Stimulated activated CD4-positive, alpha-beta T cell treated with anti-CD3 and anti-CD28 coated beads, TNF-alpha, amount 100 ng/mL, for 48 hours (primary cell): ENCODE measurements at regions not wholly inside any gene's neighbourhood (a gene's known extent, or its start where the extent isn't known, plus 50 kb on each side); places are given as distances from the start of the nearest gene placed in this dataset.

Experiments
- DNase-seq, 3 donors: peaks; one replicate each; pipeline ENCODE4 v3.0.0-alpha.2; 2020; ENCODE audit warnings: low read depth in 3 of 3

DNA sequence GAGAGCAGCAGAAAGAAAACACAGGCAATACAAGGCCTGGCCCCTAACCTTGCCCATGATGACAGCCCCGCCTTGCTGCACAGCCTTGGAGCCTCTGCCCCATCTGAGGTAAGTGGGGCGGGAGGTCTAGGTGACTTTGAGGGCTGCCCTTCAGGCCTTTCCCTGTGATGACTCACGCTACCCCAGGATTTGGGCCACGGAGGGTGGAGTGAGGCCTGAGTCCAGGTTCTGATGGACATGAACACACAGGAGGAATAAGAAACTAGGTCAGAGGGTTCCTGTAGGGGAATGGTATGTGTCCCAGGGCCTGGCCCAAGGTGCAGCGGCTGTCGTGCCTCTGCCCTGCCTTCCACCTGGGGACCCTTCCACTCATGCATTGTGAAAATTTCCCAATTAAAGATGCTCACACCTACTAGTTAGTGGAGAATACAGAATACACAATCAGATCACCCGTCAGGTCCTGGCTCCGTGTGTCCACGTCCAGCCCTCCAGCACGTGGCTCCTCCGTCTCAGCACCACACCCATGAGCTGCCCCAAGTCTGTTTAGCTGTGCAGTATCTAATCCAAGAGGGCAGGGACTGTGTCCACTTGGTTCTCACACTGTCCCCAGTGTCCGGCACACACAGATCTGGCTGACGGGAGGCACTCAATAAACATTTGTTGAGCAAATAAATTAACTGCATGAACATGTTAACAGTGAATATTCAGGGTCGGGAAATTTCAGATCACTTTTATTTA is 111.0 kb downstream of the CHST1 start:
- DNase-seq, result no peak

DNA sequence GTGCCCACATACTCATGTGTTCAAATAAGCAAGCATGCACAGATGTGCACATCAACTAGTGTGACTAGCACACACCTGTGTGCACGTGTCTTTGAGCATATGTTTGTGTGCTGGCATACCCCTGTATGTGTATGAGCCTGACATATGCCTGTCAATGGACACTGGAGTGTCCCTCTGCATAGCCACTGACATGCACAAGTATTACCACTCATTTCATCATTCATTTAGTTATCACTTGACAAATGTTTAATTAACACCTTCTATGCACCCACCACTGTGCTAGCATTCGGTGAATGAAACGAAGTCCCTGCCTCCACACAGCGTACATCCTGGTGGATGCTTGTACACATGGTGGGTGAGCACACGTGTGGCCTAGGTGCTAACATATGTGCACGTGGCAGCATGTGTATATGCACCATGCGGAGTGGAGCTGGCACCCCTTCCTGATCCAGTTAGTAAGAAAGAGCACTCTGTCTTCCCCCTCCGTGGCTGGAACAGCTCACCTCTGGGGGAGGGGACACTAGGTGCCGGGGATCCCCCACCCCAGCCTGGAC is 112.0 kb downstream of the CHST1 start:
- DNase-seq, result no peak

DNA sequence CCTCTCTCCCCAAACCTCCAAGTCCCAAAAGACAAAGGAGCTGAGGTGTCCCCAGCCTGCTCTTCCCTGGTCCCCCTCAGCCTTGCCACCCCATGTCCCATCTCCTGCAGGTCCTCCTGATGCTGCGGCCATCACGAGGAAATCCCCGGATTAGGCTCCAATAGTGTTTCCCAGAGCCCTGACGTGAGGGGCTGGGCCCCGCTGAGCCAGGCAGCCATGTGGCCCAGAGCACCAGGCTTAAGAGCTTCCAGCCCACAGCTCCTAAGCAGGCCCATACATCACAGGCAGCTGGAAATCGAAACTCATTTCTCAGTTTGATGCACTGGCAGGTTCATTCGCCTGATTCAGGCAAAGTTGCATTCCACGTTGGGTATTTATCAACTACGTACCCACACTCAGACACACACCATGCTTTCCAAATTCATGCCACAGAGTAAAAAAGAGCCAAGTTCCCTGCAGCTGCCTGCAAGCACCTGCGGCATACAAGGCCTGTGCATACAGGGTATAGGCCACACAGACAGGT is 114.2 kb downstream of the CHST1 start:
- no peak for DNase-seq

DNA sequence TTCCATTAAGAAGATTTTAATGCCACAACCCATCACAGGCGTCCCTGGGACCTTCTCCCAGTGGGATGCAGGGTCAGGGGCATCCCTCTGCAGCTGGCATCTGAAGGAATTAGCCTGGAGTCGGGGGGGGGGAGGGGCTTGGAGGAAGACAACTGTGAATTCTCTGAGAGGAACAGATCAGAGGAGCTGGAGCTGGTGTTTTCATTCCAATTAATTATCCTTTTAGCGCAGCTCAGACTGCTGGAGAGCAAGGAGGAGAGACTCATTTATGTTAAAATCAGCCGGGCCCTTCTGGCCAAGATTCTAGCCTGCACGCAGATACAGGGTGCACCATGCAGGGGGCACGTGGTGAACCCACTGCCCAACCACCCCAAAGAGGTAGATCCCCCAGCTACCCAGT is 116.2 kb downstream of the CHST1 start:
- no peak for DNase-seq

DNA sequence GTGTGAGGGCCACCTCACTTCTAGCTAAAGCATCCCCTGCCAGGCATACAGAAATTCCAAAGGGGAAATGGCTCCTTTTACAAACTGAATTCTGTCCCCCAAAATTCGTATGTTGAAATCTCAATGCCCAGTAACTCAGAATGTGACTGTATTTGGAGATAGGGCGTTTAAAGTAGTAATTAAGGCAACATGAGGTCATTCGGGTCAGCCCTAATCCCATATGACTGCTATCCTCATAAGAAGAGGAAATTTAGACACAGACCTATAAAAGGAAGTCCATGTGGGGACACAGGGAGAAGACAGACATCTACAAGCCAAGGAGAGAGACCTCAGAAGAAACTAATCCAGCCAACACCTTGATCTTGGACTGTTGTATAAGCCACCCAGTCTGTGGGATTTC is 119.1 kb downstream of the CHST1 start:
- no peak for DNase-seq

DNA sequence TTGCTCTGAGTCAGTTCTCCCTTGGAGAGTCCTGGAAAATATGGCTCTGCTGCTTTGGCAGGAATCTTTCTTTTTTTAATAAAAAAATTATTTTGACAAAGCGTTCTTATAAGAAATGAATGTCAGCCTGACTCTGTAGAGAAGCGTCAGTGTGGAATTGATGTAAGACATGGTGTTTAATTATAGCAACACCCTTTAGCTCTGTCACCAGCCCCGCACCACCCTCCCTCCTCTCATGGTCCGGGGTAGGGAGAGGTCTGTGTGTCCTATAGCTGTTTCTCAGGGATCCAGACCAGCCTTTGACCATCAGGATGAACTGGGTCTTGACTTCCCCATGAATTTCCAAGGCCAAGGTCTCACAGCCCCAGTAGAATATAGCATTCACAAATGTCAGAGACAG is 120.6 kb downstream of the CHST1 start:
- DNase-seq, result no peak

DNA sequence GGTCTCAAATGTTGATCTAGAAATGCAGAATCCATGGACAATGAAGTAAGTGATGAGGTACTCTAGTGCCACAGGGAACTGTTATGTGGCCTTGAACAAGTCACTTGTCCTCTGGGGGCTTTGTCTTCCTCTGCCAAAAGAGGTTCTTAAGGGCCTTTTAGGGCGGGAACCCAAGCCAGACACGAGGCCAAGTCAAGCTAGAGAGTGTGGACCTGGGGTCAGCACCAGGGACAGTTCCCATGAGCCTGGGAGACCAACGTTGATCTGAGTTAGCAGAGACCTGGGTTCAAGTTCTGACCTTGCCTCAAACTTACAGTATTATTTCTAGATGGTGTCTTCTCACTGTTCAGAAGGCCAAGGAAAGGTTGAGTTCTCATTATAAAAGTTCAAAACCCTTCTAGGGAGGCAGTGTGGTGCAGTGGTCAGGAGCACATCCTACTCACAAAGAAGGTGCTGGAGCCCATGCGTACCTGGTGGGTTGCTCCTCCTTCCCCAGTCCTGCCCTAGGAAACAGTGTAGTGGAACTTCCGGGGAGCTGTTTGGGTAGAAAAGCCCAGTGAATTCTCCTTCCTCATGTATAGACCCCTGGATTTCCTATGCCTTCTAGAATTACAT is 121.5 kb downstream of the CHST1 start:
- no peak for DNase-seq

DNA sequence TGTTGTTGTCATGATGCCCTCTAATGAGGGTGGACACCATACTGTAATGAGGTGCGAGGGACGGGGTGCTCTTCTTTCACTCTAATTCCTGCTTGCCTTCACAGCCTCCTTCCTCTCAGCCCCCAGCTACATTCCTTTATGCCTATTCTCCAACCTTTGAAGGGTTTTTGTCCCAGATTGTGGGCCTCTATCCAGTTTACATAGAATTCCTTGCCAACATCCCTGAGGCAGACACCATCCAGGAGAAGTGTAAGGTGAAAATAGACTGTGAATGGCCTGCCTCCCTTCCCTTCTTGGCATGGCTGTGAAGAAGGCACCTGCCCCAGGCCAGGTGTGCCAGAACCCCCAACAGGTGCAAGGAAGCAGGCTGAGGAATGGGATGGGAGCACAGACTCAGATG is 122.3 kb downstream of the CHST1 start:
- DNase-seq, result no peak

DNA sequence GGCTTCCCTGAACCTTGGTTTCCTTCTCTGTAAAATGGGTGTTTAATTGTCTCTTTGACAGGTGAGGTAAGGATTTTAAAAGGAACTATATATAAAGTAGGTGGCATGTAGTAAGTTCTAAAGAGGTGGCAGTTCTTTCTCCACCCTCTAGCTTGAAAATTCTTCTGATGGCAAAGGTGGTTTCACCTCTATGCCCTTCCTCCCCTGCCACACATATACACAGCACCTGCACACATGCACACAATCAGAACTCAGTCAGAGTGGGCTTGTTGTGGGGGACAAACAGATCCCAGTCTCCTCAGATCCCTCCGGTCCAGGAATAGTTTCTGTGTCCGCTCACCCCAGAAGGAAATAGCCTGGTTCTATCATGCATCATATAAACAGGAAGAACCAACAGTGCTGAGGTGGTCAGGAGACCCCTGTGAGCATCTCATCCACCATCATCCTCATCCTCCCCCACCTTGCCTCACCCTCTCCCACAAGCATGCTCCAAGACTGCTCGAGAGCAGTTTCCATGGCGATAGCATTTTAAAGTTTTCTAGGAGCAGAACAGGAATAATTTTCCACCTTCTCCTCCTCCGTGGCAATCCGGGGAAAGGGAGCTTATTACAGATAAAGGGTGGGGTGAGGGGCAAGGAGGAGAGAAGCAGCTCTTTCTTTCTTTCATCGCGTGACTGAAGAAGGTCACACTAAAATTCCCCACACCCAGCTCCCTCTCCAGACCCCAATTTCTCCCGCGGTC is 123.6 kb downstream of the CHST1 start:
- no peak for DNase-seq

DNA sequence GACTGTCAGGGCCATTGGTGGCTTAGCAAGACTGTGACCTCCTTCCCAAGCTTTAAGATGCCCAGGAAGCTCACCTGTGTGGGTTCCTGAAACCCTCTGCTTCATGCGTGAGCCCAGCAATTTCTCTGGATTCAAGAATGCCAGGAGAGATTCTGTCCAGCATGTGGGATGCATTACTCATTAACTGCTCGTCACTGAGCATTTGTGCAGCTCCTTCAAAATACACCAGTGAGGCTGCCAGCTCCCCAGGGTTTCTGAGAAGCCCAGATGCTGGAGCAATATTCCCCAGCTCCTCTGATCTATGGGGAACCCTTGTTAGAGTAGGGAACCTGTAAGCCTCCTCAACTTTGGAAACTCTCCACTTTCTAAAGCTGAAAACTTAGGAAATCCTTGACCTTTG is 126.5 kb downstream of the CHST1 start:
- no peak for DNase-seq

DNA sequence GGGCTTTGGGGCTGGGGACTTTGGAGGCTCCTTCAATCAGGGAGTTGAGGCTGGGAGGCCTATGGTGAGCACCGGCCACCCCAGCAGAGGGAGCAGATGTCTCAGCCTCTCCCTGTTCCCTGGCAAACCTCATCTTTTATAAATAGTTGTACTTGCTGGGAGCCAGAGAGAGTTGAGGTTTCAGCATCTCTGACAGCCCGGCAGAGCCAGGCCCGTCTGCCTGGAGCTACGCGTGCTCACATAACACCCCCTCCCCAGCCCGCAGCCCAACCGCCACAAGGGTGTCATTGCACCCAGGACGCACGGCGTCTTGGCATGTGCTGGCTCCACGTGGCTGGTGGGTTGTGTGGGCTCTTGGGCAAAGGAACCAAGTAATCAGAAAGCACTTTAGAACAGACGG is 127.1 kb downstream of the CHST1 start:
- DNase-seq, result no peak

DNA sequence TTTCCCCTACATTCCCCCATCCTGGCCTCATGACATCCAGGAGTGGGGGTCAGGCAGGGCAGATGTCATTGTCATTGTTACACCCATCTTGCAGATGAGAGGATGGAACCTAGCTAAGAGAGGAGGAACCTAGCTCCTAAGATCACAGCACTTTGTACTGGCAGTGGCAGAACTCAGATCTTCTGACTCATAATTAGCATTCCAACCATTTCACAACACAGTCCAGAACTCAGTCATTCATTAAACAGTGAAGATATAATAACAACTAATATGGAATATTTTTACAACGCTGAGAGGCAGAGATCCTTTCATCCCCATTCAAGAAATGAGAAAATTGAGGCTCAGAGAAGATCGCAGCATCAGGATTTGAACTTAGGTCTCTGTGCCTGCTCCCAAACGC is 127.8 kb downstream of the CHST1 start:
- DNase-seq, result no peak

DNA sequence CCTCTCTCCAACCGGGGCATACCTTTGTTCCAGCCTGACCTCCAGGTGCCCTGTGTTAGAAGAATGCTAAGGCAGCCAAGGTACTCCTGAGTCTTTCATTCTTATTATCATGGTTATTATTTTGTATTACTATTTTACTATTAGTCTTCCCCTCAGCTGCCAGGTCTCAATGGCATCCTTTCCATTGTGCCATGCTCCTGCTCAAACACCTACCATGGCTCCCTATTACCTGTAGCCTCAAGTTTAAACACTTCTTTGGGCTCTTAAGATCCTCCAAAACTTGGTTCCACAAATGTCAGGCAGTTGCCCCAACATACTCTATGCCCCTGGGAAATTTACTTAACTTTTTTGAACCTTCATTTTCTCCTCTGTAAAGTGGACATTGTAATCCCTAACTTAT is 130.4 kb downstream of the CHST1 start:
- no peak for DNase-seq

DNA sequence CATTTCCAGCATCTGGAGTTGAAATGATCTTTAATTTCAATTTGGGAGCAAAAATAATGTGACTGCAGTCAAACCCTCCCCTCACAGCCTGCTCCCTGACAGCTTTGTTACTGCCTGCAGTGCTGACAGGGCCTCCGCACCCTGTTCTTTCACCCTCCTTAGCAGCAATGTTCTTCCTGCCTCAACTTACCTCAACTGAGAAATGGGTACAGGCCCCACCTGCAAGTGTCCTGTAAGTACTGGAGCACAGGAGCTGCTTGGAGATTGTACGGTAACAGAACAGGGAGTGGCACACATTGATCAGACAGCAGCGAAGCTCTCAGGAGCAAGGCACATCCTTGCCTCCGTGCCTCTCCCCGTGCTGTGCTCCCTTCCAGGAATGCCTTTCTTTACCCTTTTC is 131.3 kb downstream of the CHST1 start:
- no peak for DNase-seq

DNA sequence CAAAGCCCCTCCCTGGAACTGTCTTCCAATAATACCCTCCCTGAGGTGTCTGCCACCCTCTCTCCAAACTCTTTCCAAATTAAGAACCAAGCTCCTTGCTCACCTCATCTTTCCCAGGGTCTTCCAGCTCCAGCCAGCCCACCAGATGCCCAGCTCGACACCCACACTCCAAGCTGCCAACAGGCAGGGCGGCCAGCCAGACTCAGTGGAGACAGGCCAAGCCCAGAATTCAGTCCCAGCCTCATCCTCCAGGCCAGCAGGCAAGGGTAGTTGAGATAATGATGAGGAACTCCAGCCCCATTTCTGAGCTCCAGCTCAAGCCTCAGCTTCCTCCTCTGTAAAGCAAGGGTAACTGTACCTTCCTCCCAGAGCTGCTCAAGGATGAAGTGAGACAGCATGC is 132.9 kb downstream of the CHST1 start:
- DNase-seq, result no peak

DNA sequence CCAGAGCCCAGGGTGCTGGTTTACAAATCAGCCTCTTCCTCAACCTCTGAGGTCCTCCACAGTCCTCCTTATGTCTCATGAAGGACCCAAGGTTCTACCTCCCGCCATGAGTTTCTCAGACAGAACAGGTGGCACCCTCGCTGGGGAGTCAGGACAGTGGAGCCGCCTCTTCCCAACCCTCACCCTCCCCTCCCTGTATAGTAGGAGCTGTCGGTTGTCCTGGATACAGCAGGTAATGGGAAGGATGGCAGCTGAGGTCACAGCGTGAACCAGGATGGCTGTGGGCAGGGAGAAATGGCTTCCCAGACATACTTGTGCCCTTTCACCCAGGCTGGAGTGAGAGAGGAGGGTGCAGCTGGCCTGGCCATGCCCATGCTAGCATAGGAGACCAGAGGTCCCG is 134.6 kb downstream of the CHST1 start:
- DNase-seq, result no peak

DNA sequence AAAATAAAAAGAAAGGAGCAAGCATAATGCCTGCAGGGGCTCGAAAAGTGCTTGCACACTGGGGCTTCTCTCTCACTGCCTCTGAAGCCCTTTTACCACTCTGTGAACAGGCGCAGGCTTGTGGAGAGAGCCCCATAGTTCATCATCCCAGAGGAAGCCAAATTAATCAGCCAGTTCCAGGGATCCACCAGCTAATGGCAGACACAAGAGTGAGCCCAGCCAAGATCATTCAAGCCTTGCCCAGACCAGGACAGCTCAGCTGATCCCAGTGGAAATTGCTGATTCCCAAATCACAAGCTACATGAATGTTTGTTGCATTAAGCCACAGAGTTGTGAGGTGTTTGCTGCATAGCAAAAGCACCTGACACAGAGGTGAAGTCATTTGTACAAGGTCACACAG is 135.3 kb downstream of the CHST1 start:
- DNase-seq, result no peak

DNA sequence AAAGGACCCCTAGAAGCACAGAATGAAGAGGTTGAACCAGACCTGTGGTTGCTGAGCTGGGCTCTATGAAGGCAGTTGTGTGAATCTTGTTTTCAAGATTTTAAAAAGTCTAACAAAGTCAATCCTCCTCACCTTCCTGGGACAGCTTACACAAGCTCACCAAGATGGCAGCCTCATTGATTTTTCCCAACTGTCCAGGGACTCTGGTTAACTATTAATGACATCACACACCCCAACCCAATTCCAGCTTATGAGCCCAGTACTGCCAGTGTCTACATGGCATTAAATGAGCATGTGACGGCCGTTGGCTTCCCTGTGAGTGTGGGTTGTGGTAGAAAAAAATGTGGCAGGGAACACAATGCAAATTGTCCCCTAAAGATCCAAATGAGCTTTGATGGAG is 137.0 kb downstream of the CHST1 start:
- no peak for DNase-seq

DNA sequence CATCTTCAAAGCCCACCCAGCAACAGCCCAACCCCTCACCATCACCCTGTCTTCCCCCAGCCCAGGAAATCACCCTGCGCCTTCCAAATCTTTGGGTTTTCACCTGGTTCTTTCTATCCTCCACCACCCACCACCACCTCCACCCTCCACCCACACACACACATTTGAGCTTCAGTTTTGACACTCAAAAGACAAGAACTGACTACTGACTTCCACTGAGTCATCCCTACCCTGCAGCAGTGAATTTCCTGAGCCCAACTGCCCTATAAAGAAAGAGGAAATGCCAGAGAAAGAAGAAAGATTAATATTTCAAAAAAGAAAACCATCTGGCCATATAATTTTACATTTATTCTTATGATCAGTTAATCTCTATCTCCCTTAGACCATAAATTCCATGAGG is 137.5 kb downstream of the CHST1 start:
- peak in 2 of 3 donors; percentile 1 to 8 for DNase-seq

DNA sequence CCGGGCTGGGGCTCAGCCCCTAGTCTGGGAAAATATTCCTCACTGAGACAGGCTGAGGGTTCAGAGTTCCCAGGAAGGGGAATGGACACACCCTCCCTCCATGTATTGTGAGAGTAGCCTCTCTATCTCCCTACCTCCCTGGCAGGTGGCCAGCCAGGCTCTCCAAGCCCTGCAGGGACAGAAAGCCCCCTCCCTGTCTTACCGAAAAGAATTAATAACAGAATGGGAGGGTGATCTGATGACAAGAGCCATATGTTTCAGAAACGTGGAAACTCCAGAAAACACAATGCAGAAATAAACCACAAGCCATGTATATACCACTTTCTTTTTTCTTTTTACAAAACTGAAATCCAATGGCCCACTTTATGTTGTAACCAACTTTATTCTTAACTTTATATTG is 140.0 kb downstream of the CHST1 start:
- DNase-seq, result no peak

DNA sequence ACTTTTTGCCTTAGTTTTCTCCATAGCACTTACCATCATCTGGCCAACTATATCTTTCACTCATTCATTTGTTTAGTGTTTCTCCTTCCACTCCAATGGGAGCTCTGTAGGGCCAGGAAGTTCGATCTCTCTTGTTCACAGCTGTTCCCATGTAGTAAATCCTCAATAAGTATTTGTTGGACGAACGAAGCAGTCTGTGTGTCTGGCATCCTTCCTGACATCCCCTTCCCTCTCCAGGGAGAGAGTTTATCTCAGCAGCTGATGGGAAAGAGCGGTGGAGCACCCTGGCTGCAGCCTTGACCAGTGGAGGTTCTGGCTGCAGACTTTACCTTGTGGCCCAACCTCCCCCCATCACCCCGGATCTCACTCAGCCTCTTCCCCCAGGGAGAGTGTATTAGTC is 141.7 kb downstream of the CHST1 start:
- DNase-seq, result no peak

DNA sequence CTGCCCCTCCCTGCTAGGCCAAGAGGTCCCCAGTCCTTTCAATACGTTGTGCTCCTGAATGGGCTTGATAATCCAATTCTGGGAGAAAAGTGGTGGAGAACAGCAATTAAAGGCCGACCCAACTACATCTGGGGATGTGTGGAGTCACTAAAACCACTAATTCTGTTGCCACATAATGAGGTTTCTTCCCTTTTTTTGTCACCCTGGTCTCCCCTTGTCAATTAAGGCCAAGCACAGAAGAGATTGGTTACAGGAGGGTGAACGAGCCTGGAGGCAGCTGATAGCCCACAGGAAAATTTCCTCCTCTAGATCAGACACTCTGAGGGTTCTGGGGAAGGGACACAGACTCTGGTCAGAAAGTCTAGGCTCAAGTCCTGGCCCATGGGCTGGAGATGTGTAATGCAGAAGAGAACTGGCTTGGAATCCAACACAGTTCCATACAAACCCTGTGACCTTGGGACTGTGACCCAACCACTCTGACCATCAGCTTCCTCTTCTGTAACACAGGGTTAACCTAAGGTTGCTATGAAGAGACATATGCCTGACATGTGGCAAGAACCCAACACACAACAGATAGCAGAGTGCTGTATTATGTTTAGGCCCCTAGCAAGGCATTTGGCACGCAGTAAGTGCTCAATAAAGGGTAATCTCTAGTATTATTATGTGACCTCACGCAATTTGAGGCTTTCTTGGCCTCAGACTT is 146.4 kb downstream of the CHST1 start:
- no peak for DNase-seq
